H1 (cell line): ENCODE measurements at regions not wholly inside any gene's neighbourhood (a gene's known extent, or its start where the extent isn't known, plus 50 kb on each side); places are given as distances from the start of the nearest gene placed in this dataset.

Experiments
- E2F6 ChIP-seq: IDR thresholded peaks from 2 replicates; pipeline ENCODE4 v1.6.1; 2012; ENCODE audit warnings: inconsistent platforms

GRCh38 chr1:83625646-83626045, 373.3 kb downstream of the TTLL7 start (continued):
- TF ChIP-seq E2F6: no peak
